Body of pancreas (tissue), 4 donors: ENCODE measurements at regions not wholly inside any gene's neighbourhood (a gene's known extent, or its start where the extent isn't known, plus 50 kb on each side); places are given as distances from the start of the nearest gene placed in this dataset.
A peak's percentile ranks its signal among the peaks of the same experiment; 100 is the strongest.

Experiments
- ATAC-seq: fragments of 150-250 bp; one replicate; pipeline ENCODE4 v1.9.1; 2016
- DNase-seq, 4 donors: peaks; one replicate each; pipeline ENCODE4 v3.0.0-alpha.2; 2019
- H3K27ac ChIP-seq, 4 donors: fragments of 200-600 bp; sonication (generic); 1 replicate in 3 of 4; 2 replicates in 1 of 4; pipeline versions ENCODE4 v1.5.1 to v1.6.1; 2016 to 2019; ENCODE audit warnings: mild to moderate bottlenecking in 1 of 4, mixed read lengths in 1 of 4, moderate library complexity in 1 of 4
- H3K27me3 ChIP-seq, 2 donors: fragments of 200-600 bp; sonication (generic); one replicate each; pipeline ENCODE4 v1.6.0; 2016; ENCODE audit warnings: mild to moderate bottlenecking in 1 of 2
- H3K36me3 ChIP-seq, 2 donors: fragments of 200-600 bp; sonication (generic); replicated peaks in 1 of 2; 2 replicates each; pipeline ENCODE4 v1.5.1; 2016; ENCODE audit warnings: low read depth in 2 of 2; ENCODE audit not compliant: insufficient read depth in 1 of 2
- H3K4me1 ChIP-seq: fragments of 200-600 bp; sonication (generic); one replicate; pipeline ENCODE4 v1.6.0; 2016
- H3K4me3 ChIP-seq, 2 donors: fragments of 200-600 bp; sonication (generic); 1 replicate in 1 of 2; 2 replicates in 1 of 2; pipeline ENCODE4 v1.5.1; 2016 to 2019
- H3K9me3 ChIP-seq, 3 donors: fragments of 200-600 bp; sonication (generic); 1 replicate in 2 of 3; 2 replicates in 1 of 3; pipeline ENCODE4 v1.5.1; 2016
- POLR2A ChIP-seq, 3 donors: fragments of 450-650 bp; IDR thresholded peaks; one replicate each; pipeline ENCODE4 v1.6.1; 2016; ENCODE audit warnings: antibody characterized with exemption in 3 of 3, mild to moderate bottlenecking in 2 of 3
- WGBS, 2 donors: methylation state at CpG; one replicate each; pipeline ENCODE4 v1.1.5; 2017; 5-methylcytosine and 5-hydroxymethylcytosine counted together
- intact Hi-C: fragments of 100-400 bp; cut with DNase I; formaldehyde crosslinking; loops from one replicate; pipeline ENCODE4 v1.15.1; 2023
- TF ChIP-seq, protein P1 (sequence below), 7 experiments: fragments of 450-650 bp in 4 of 7; fragments of 200-600 bp in 3 of 7; sonication (generic) in 3 of 7; IDR thresholded peaks; one replicate each; pipeline ENCODE4 v1.5.1; 2016 to 2019; ENCODE audit warnings: antibody characterized with exemption in 7 of 7

GRCh38 chr22:49212002-49212401 is 615.7 kb downstream of the BRD1 start:
- TF ChIP-seq, protein P1, sequence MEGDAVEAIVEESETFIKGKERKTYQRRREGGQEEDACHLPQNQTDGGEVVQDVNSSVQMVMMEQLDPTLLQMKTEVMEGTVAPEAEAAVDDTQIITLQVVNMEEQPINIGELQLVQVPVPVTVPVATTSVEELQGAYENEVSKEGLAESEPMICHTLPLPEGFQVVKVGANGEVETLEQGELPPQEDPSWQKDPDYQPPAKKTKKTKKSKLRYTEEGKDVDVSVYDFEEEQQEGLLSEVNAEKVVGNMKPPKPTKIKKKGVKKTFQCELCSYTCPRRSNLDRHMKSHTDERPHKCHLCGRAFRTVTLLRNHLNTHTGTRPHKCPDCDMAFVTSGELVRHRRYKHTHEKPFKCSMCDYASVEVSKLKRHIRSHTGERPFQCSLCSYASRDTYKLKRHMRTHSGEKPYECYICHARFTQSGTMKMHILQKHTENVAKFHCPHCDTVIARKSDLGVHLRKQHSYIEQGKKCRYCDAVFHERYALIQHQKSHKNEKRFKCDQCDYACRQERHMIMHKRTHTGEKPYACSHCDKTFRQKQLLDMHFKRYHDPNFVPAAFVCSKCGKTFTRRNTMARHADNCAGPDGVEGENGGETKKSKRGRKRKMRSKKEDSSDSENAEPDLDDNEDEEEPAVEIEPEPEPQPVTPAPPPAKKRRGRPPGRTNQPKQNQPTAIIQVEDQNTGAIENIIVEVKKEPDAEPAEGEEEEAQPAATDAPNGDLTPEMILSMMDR (IDR thresholded peaks at IDR 0.05): no peak
- TF ChIP-seq POLR2A (IDR thresholded peaks at IDR 0.05): no peak
- H3K4me3 ChIP-seq: no peak overlapping the region
- WGBS, 2 donors: 65% methylated on average over 5 of the region's 5 CpGs
- intact Hi-C loops: no loop called here
- H3K27me3 ChIP-seq: no peaks in the 10 kb centered on the region
- no peaks in the 10 kb centered on the region for H3K9me3 ChIP-seq
- H3K27ac ChIP-seq: no peak overlapping the region
- DNase-seq (peak in 1 of 4 donors; percentile 3), ATAC-seq (no peak)
- H3K4me1 ChIP-seq: no peaks in the 10 kb centered on the region
- H3K36me3 ChIP-seq: no peaks in the 10 kb centered on the region

DNA sequence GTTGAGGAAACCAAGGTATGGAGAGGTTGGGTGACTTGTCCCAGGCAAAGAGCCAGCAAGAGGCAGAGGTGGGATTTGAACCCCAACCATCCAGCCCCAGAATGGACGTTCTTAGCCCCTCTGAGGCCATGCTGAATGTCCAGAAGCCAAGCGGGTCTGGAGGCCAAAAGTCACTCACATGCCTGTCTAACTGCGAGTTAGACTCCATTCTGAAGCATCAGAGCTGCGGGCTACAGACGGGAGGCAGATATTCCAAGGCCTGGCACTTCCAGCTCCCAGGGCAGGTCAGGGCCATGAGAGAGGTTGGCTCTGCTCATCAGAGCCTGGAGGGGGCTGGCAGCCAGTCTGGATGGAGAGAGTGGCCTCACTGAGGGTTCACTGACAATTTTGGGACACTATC is 616.5 kb downstream of the BRD1 start:
- no peak for DNase-seq
- TF ChIP-seq, protein P1 (IDR thresholded peaks at IDR 0.05): no peak
- no peak for TF ChIP-seq POLR2A (IDR thresholded peaks at IDR 0.05)

GRCh38 chr22:49210606-49211005 is 617.1 kb downstream of the BRD1 start:
- no peak for TF ChIP-seq POLR2A (IDR thresholded peaks at IDR 0.05)
- TF ChIP-seq, protein P1 (IDR thresholded peaks at IDR 0.05): no peak
- H3K4me1 ChIP-seq: no peaks in the 10 kb centered on the region
- no peaks in the 10 kb centered on the region for H3K9me3 ChIP-seq
- H3K4me3 ChIP-seq: no peak overlapping the region
- H3K27me3 ChIP-seq: no peaks in the 10 kb centered on the region
- intact Hi-C loops: no loop called here
- H3K36me3 ChIP-seq: no peaks in the 10 kb centered on the region
- ATAC-seq (no peak), DNase-seq (peak in 1 of 4 donors; percentile 3)
- H3K27ac ChIP-seq: no peak overlapping the region
- 81% methylated on average over 4 to 6 of the region's 6 CpGs for WGBS, 2 donors

More for the DNA sequence above, 616.5 kb downstream of the BRD1 start:
- Histone ChIP-seq H3K4me1 (no peaks in the 10 kb centered on the region), H3K27me3 (no peaks in the 10 kb centered on the region), H3K4me3 (no peak overlapping the region), H3K36me3 (no peaks in the 10 kb centered on the region), H3K27ac (no peak overlapping the region), H3K9me3 (no peaks in the 10 kb centered on the region)
- ATAC-seq: no peak
- 68 to 72% methylated on average over 4 to 5 of the region's 5 CpGs for WGBS, 2 donors
- intact Hi-C loops: no loop called here

DNA sequence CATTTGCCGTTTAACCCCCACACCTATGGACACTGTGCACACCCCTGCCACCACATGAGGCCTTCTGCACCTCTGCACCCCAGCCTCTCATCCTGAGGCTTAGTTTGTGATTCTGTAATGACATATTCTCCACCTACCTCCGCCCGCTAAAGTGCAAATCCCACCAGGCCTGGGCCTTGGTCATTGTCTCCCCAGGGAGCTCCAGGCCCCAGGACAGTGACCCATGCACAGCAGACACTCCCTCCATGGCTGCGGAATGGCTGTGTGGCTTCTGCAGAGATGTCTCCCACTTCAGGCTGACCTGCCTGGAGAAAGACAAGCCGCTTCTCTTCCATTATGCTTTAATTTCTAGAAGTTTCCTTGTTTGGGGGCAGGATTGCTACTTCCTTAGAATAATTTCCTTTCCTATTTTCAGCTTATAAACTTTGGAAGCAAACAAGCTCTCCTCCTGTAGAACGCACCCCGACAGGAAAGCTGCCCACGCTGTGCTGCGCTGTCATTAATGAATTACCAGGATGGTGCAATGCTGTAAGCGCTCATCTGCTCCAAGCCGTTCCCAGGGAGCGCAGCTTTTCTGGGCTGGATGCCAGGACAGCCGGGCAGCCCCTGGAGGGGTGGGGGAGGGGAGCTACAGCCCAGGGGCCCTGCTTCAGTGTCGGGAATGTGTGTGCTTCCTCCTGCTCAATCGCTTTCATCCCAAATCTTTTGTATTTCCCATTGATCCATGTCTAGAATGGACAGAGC is 618.0 kb downstream of the BRD1 start:
- TF ChIP-seq, protein P1 (IDR thresholded peaks at IDR 0.05): no peak
- no peak for TF ChIP-seq POLR2A (IDR thresholded peaks at IDR 0.05)
- no peaks in the 10 kb centered on the region for H3K36me3 ChIP-seq
- H3K9me3 ChIP-seq: no peaks in the 10 kb centered on the region
- WGBS, 2 donors: 29 to 34% methylated on average over 12 to 15 of the region's 15 CpGs
- H3K27ac ChIP-seq: no peak overlapping the region
- no peak overlapping the region for H3K4me3 ChIP-seq
- H3K27me3 ChIP-seq: no peaks in the 10 kb centered on the region
- no peak for ATAC-seq
- no peaks in the 10 kb centered on the region for H3K4me1 ChIP-seq
- peak; percentile 13 to 41 (median 32) for DNase-seq
- intact Hi-C loops: no loop called here

DNA sequence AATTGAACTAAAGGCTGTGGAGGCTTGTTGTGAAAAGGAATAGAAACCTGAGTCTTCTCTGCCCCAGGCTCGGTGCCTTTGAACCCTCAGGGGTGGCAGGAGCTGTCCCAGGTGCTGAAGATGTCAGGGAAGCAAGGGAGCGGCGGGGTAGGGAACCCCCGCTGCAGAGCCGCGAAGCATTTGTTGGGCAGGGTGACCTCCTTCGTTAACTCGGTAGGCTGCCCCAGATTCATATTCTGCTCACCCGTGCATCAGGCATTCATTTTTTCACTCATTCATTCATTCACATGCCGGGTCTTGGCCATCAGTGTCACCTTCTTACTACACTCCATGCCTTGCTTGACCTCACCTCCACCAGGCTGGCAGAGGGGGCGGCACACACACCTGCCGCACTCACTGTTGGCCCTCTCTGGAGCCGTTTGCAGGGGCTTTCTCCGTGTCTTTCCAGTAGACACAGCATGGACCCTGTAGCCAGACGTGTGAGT is 618.9 kb downstream of the BRD1 start:
- intact Hi-C loops: no loop called here
- WGBS, 2 donors: 48 to 53% methylated on average over 15 of the region's 15 CpGs
- Histone ChIP-seq H3K36me3 (no peaks in the 10 kb centered on the region), H3K4me1 (no peaks in the 10 kb centered on the region), H3K9me3 (no peaks in the 10 kb centered on the region), H3K27me3 (no peaks in the 10 kb centered on the region), H3K4me3 (no peak overlapping the region), H3K27ac (no peak overlapping the region)
- DNase-seq (peak in 1 of 4 donors; percentile 6), ATAC-seq (no peak)
- TF ChIP-seq POLR2A (IDR thresholded peaks at IDR 0.05): no peak
- TF ChIP-seq, protein P1 (IDR thresholded peaks at IDR 0.05): no peak
